ENCODE measurements at regions not wholly inside any gene's neighbourhood (a gene's known extent, or its start where the extent isn't known, plus 50 kb on each side); places are given as distances from the start of the nearest gene placed in this dataset.
"Not testable (repeated sequence)": the region's sequence is repeated elsewhere in the genome, so short reads cannot be mapped to it uniquely, and the experiment has no call there.

GRCh38 chr5:18617191-18617590 is 982.9 kb downstream of the TAF11L14 start:
- DNase-seq, result not testable (repeated sequence)

- no peak for DNase-seq
Observed at GRCh38 chr5:18630458-18631045, 996.3 kb downstream of the TAF11L14 start.

GRCh38 chr5:18652404-18653215 is 1018.4 kb downstream of the TAF11L14 start:
- no peak for DNase-seq

- no peak for DNase-seq
Observed at GRCh38 chr5:18653216-18653752, 1019.0 kb downstream of the TAF11L14 start.

GRCh38 chr5:18660511-18660910 is 1026.3 kb downstream of the TAF11L14 start:
- DNase-seq, result no peak

GRCh38 chr5:18662231-18662630 is 1028.0 kb downstream of the TAF11L14 start:
- no peak for DNase-seq

GRCh38 chr5:18674212-18674611 is 1040.0 kb downstream of the TAF11L14 start:
- DNase-seq, result not testable (repeated sequence)

- no peak for DNase-seq
Observed at GRCh38 chr5:18675041-18675440, 1040.8 kb downstream of the TAF11L14 start.

- no peak for DNase-seq
Observed at GRCh38 chr5:18686253-18686652, 1052.0 kb downstream of the TAF11L14 start.

- DNase-seq, result no peak
Observed at GRCh38 chr5:18687429-18687828, 1053.2 kb downstream of the TAF11L14 start.

- no peak for DNase-seq
Observed at GRCh38 chr5:18699681-18700080, 1065.4 kb downstream of the TAF11L14 start.

GRCh38 chr5:18702821-18703220 is 1068.6 kb downstream of the TAF11L14 start:
- DNase-seq, result no peak

- DNase-seq, result no peak
Observed at GRCh38 chr5:18712936-18713485, 1078.8 kb downstream of the TAF11L14 start.

- peak; percentile 5 for DNase-seq
Observed at GRCh38 chr5:18720002-18720401, 1085.7 kb downstream of the TAF11L14 start.

GRCh38 chr5:18732556-18733479 is 1098.6 kb downstream of the TAF11L14 start:
- no peak for DNase-seq

GRCh38 chr5:18736051-18736398 is 1101.8 kb downstream of the TAF11L14 start:
- no peak for DNase-seq

GRCh38 chr5:18736736-18737135 is 1102.5 kb downstream of the TAF11L14 start:
- DNase-seq, result not testable (repeated sequence)

- no peak for DNase-seq
Observed at GRCh38 chr5:18740301-18740700, 1106.0 kb downstream of the TAF11L14 start.

GRCh38 chr5:18742830-18743229 is 1108.6 kb downstream of the TAF11L14 start:
- no peak for DNase-seq

GRCh38 chr5:18744441-18744840 is 1110.2 kb downstream of the TAF11L14 start:
- no peak for DNase-seq

GRCh38 chr5:18745042-18745987 is 1111.1 kb downstream of the TAF11L14 start:
- no peak for DNase-seq
